ENCODE measurements at regions not wholly inside any gene's neighbourhood (a gene's known extent, or its start where the extent isn't known, plus 50 kb on each side); places are given as distances from the start of the nearest gene placed in this dataset.

GRCh38 chr9:121576281-121577075, 75.0 kb upstream of the DAB2IP start:
- DNase-seq (no peak), ATAC-seq (peak; percentile 24 to 57 (median 42))
- TF ChIP-seq CTCF (IDR thresholded peaks at IDR 0.05), result peak in 2 of 12 donors; percentile 10 to 12
- TF ChIP-seq POLR2A (IDR thresholded peaks at IDR 0.05), result no peak
- Histone ChIP-seq H3K36me3 (no peaks in the 10 kb centered on the region), H3K9me3 (no peaks in the 10 kb centered on the region), H3K4me3 (no peak overlapping the region), H3K27me3 (no peaks in the 10 kb centered on the region), H3K4me1 (peaks cover 0 to 31% (median 6%) of the 10 kb centered on the region in 12 donors), H3K27ac (peak overlapping the region in 2 of 12 donors; percentile 36 to 48)
- intact Hi-C loops (cut with DNase I), result no loop called here
- WGBS, 4 donors, result 53 to 79% (median 71%) methylated on average over 7 of the region's 7 CpGs

- Histone ChIP-seq H3K36me3 (no peaks in the 10 kb centered on the region), H3K27ac (peak overlapping the region in 2 of 12 donors; percentile 36 to 48), H3K27me3 (no peaks in the 10 kb centered on the region), H3K4me1 (peaks cover 0 to 38% (median 6%) of the 10 kb centered on the region in 12 donors), H3K4me3 (no peak overlapping the region), H3K9me3 (no peaks in the 10 kb centered on the region)
- ATAC-seq (peak; percentile 27 to 71 (median 53)), DNase-seq (peak in 2 of 5 donors; percentile 37 to 68)
- TF ChIP-seq POLR2A (IDR thresholded peaks at IDR 0.05) (no peak), CTCF (IDR thresholded peaks at IDR 0.05) (no peak)
- WGBS, 4 donors, result 55 to 79% (median 78%) methylated on average over 17 of the region's 17 CpGs
- intact Hi-C loops (cut with DNase I), result no loop called here
Observed at GRCh38 chr9:121577166-121577565, 74.3 kb upstream of the DAB2IP start.

- Histone ChIP-seq H3K27ac (peak overlapping the region in 2 of 12 donors; percentile 9 to 36), H3K27me3 (no peaks in the 10 kb centered on the region), H3K9me3 (no peaks in the 10 kb centered on the region), H3K4me3 (no peak overlapping the region), H3K4me1 (peaks cover 0 to 42% (median 6%) of the 10 kb centered on the region in 12 donors), H3K36me3 (no peaks in the 10 kb centered on the region)
- ATAC-seq (no peak), DNase-seq (no peak)
- intact Hi-C loops (cut with DNase I), result no loop called here
- WGBS, 4 donors, result 75 to 96% (median 88%) methylated on average over 6 to 7 of the region's 7 CpGs
- TF ChIP-seq CTCF (IDR thresholded peaks at IDR 0.05), result no peak
- TF ChIP-seq POLR2A (IDR thresholded peaks at IDR 0.05), result no peak
Observed at GRCh38 chr9:121577572-121577971, 73.9 kb upstream of the DAB2IP start.

- peak overlapping the region in 3 of 12 donors; percentile 13 to 19 (median 16) for H3K27ac ChIP-seq
- no peaks in the 10 kb centered on the region for H3K9me3 ChIP-seq
- H3K36me3 ChIP-seq, result no peaks in the 10 kb centered on the region
- intact Hi-C loops (cut with DNase I), result no loop called here
- no peaks in the 10 kb centered on the region for H3K27me3 ChIP-seq
- H3K4me1 ChIP-seq, result peaks cover 0 to 44% (median 4%) of the 10 kb centered on the region in 12 donors
- DNase-seq, result peak in 1 of 5 donors; percentile 53
- WGBS, 4 donors, result 49 to 54% (median 51%) methylated on average over 18 to 19 of the region's 19 CpGs
- no peak overlapping the region for H3K4me3 ChIP-seq
- TF ChIP-seq CTCF (IDR thresholded peaks at IDR 0.05) (no peak), POLR2A (IDR thresholded peaks at IDR 0.05) (no peak)
- peak; percentile 14 to 28 (median 22) for ATAC-seq
Observed at GRCh38 chr9:121581786-121582600, 69.4 kb upstream of the DAB2IP start.
